ENCODE measurements at regions not wholly inside any gene's neighbourhood (a gene's known extent, or its start where the extent isn't known, plus 50 kb on each side); places are given as distances from the start of the nearest gene placed in this dataset.

DNA sequence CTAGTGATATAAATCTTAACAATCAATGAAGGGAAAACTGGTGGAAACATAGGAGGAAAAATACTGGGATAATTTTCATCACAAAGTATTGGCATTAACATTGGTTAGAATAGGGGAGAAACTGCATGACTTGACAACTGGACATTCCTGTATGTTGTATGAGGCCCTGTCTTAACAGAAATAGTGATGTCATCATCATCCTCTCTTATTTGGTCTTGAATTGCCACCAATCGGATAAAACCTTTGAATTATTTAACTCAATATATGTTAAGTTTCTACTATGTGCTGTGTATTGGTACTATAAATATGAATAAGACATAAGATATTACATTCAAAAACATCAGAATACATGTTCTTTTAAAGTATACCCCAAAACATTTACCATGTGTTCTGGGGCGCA lies 130.1 kb upstream of the CCDC54 start:
- no peak for TF ChIP-seq POLR2A (IDR thresholded peaks at IDR 0.05)
- TF ChIP-seq, protein P1, sequence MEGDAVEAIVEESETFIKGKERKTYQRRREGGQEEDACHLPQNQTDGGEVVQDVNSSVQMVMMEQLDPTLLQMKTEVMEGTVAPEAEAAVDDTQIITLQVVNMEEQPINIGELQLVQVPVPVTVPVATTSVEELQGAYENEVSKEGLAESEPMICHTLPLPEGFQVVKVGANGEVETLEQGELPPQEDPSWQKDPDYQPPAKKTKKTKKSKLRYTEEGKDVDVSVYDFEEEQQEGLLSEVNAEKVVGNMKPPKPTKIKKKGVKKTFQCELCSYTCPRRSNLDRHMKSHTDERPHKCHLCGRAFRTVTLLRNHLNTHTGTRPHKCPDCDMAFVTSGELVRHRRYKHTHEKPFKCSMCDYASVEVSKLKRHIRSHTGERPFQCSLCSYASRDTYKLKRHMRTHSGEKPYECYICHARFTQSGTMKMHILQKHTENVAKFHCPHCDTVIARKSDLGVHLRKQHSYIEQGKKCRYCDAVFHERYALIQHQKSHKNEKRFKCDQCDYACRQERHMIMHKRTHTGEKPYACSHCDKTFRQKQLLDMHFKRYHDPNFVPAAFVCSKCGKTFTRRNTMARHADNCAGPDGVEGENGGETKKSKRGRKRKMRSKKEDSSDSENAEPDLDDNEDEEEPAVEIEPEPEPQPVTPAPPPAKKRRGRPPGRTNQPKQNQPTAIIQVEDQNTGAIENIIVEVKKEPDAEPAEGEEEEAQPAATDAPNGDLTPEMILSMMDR (IDR thresholded peaks at IDR 0.05 in 4 of 5, conservative IDR thresholded peaks at IDR 0.05 in 1 of 5): no peak
- Histone ChIP-seq H3K4me1 (peaks cover 0 to 3% of the 10 kb centered on the region in 2 donors), H3K9me3 (no peaks in the 10 kb centered on the region), H3K36me3 (peaks cover 0 to 6% of the 10 kb centered on the region in 2 donors), H3K27me3 (no peaks in the 10 kb centered on the region), H3K4me3 (no peak overlapping the region), H3K27ac (no peak overlapping the region)
- ATAC-seq (no peak), DNase-seq (no peak)
- intact Hi-C loops (cut with DNase I; ENCODE audit: low total_unique reads): no loop called here
- in situ Hi-C loops (cut with MboI; ENCODE audit: low sequenced_read_pairs in 4 of 4): loop anchor here in 2 of 4 donors (25.0 kb wide), 3 partner anchors 415 to 690 kb away; no protein-coding TSS in a partner anchor

DNA sequence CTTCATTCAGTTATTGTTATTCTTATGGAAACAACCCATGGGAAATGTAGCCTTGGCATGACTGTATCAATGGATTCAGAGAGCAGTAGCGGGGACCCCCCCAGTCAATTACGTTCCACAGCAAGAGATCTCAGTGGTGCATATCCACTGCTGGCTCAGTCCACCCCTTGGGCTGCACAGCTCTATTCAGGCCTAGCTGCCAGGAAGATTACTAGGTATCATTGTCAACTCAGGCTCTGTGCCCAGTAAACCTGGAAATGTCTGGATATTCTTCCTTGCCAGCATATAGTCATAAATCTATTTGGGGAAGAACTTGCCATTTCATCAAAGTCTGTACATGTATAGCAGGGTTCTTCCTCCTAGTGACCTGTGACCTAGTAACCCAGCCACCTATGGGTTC lies 128.1 kb upstream of the CCDC54 start:
- intact Hi-C loops (cut with DNase I; ENCODE audit: low total_unique reads): no loop called here
- DNase-seq (no peak), ATAC-seq (no peak)
- in situ Hi-C loops (cut with MboI; ENCODE audit: low sequenced_read_pairs in 4 of 4): loop anchor here in 2 of 4 donors (25.0 kb wide), 3 partner anchors 413 to 688 kb away; no protein-coding TSS in a partner anchor
- no peaks in the 10 kb centered on the region for H3K27me3 ChIP-seq
- no peak overlapping the region for H3K27ac ChIP-seq
- peaks cover 0 to 6% of the 10 kb centered on the region in 2 donors for H3K36me3 ChIP-seq
- no peaks in the 10 kb centered on the region for H3K9me3 ChIP-seq
- no peak overlapping the region for H3K4me3 ChIP-seq
- peaks cover 0 to 3% of the 10 kb centered on the region in 2 donors for H3K4me1 ChIP-seq
- TF ChIP-seq POLR2A (IDR thresholded peaks at IDR 0.05): no peak
- TF ChIP-seq, protein P1 (IDR thresholded peaks at IDR 0.05 in 4 of 5, conservative IDR thresholded peaks at IDR 0.05 in 1 of 5): no peak

DNA sequence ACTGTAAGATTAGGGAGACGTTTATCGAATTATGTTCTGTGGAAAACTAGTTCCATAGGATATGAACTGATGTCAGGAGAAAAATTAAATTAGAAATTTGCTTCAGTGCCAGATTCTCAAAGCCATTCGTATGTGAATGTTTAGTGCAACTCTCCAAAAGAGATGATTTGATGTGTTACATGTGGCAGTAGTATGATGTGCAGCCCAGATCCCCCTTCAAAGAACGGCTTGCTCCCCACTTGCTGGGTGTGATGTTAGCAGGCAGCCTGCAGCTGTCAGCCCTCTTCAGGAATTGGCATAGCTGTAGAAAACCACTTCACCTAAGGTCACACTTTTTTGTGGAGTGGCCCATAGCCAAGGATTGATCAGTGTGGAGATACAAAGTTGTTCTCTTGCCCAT lies 127.0 kb upstream of the CCDC54 start:
- H3K36me3 ChIP-seq: peaks cover 0 to 6% of the 10 kb centered on the region in 2 donors
- no peak for ATAC-seq
- TF ChIP-seq, protein P1 (IDR thresholded peaks at IDR 0.05 in 4 of 5, conservative IDR thresholded peaks at IDR 0.05 in 1 of 5): no peak
- TF ChIP-seq POLR2A (IDR thresholded peaks at IDR 0.05): no peak
- H3K9me3 ChIP-seq: no peaks in the 10 kb centered on the region
- no peaks in the 10 kb centered on the region for H3K27me3 ChIP-seq
- H3K27ac ChIP-seq: no peak overlapping the region
- DNase-seq: no peak
- H3K4me1 ChIP-seq: peaks cover 0 to 3% of the 10 kb centered on the region in 2 donors
- intact Hi-C loops (cut with DNase I; ENCODE audit: low total_unique reads): no loop called here
- in situ Hi-C loops (cut with MboI; ENCODE audit: low sequenced_read_pairs in 4 of 4): no loop called here
- H3K4me3 ChIP-seq: no peak overlapping the region

DNA sequence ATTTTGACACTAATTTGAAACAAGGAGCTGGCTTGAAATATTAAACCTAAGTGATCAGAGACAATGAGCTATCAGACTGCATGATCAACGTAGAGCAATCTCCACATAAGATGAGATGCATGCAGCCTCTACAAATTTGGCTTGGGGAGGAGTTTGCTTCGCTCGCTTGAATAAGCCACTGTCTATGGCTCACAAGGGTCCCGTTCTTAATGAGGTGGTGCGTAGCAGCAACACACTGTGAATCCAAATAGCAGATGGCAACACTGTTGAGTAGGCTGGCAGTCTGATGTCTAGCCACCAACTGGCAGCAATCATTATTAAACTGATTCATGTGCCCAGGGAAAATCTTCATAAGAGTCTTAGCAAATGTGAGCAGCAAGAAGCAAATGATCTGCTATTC lies 125.4 kb upstream of the CCDC54 start:
- Histone ChIP-seq H3K9me3 (no peaks in the 10 kb centered on the region), H3K27ac (no peak overlapping the region), H3K36me3 (peaks cover 0 to 6% of the 10 kb centered on the region in 2 donors), H3K4me1 (peaks cover 0 to 3% of the 10 kb centered on the region in 2 donors), H3K27me3 (no peaks in the 10 kb centered on the region), H3K4me3 (no peak overlapping the region)
- ATAC-seq (no peak), DNase-seq (no peak)
- in situ Hi-C loops (cut with MboI; ENCODE audit: low sequenced_read_pairs in 4 of 4): no loop called here
- TF ChIP-seq, protein P1 (IDR thresholded peaks at IDR 0.05 in 4 of 5, conservative IDR thresholded peaks at IDR 0.05 in 1 of 5): no peak
- no peak for TF ChIP-seq POLR2A (IDR thresholded peaks at IDR 0.05)
- intact Hi-C loops (cut with DNase I; ENCODE audit: low total_unique reads): no loop called here

DNA sequence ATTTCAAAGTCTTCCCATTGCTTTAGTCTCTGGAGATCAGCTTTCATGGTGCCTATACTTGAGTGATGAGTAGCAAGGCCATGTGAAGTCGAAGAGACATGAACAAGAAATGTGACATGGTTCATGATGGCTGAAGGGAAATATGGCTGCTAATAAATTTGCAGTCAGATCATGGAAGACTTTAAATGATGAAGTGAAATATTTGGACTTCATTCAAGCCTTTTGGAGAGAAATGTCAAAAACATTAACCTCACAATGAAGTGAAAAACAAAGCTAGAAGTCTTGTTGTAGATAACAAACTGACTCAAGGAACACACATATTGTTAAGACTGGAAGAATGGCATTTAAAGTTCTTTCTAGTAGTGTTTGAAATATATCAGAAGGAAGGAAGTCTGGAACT lies 120.3 kb upstream of the CCDC54 start:
- no peak for TF ChIP-seq POLR2A (IDR thresholded peaks at IDR 0.05)
- TF ChIP-seq, protein P1 (IDR thresholded peaks at IDR 0.05 in 4 of 5, conservative IDR thresholded peaks at IDR 0.05 in 1 of 5): no peak
- Histone ChIP-seq H3K27ac (no peak overlapping the region), H3K36me3 (no peaks in the 10 kb centered on the region), H3K4me1 (no peaks in the 10 kb centered on the region), H3K4me3 (no peak overlapping the region), H3K9me3 (no peaks in the 10 kb centered on the region), H3K27me3 (no peaks in the 10 kb centered on the region)
- intact Hi-C loops (cut with DNase I; ENCODE audit: low total_unique reads) (no loop called here), in situ Hi-C loops (cut with MboI; ENCODE audit: low sequenced_read_pairs in 4 of 4) (no loop called here)
- ATAC-seq (no peak), DNase-seq (no peak)
